ENCODE measurements at regions not wholly inside any gene's neighbourhood (a gene's known extent, or its start where the extent isn't known, plus 50 kb on each side); places are given as distances from the start of the nearest gene placed in this dataset.

- no peak overlapping the region for H3K4me3 ChIP-seq (ENCODE audit: low read depth, low read length)
- DNase-seq (ENCODE audit: low read depth) = no peak
- TF ChIP-seq CTCF (conservative IDR thresholded peaks at IDR 0.05; ENCODE audit: low read depth, low read length) = no peak
Measured at GRCh38 chr6:5909721-5910120, 97.0 kb downstream of the NRN1 start.

GRCh38 chr6:5906842-5907241, 99.9 kb downstream of the NRN1 start:
- no peak for TF ChIP-seq CTCF (conservative IDR thresholded peaks at IDR 0.05; ENCODE audit: low read depth, low read length)
- DNase-seq (ENCODE audit: low read depth) = no peak
- no peak overlapping the region for H3K4me3 ChIP-seq (ENCODE audit: low read depth, low read length)

GRCh38 chr6:5906340-5906670, 100.4 kb downstream of the NRN1 start:
- no peak for TF ChIP-seq CTCF (conservative IDR thresholded peaks at IDR 0.05; ENCODE audit: low read depth, low read length)
- DNase-seq (ENCODE audit: low read depth) = no peak
- no peak overlapping the region for H3K4me3 ChIP-seq (ENCODE audit: low read depth, low read length)

GRCh38 chr6:5905431-5906339, 101.0 kb downstream of the NRN1 start:
- no peak for TF ChIP-seq CTCF (conservative IDR thresholded peaks at IDR 0.05; ENCODE audit: low read depth, low read length)
- no peak overlapping the region for H3K4me3 ChIP-seq (ENCODE audit: low read depth, low read length)
- DNase-seq (ENCODE audit: low read depth) = peak; percentile 72

- no peak overlapping the region for H3K4me3 ChIP-seq (ENCODE audit: low read depth, low read length)
- DNase-seq (ENCODE audit: low read depth) = no peak
- TF ChIP-seq CTCF (conservative IDR thresholded peaks at IDR 0.05; ENCODE audit: low read depth, low read length) = no peak
Measured at GRCh38 chr6:5904532-5904931, 102.2 kb downstream of the NRN1 start.

GRCh38 chr6:5899216-5900045, 107.3 kb downstream of the NRN1 start:
- DNase-seq (ENCODE audit: low read depth) = no peak
- TF ChIP-seq CTCF (conservative IDR thresholded peaks at IDR 0.05; ENCODE audit: low read depth, low read length) = no peak
- H3K4me3 ChIP-seq (ENCODE audit: low read depth, low read length) = no peak overlapping the region

Measured in choroid plexus epithelial cell (primary cell).